Hypothalamus (tissue), 51 donors: ENCODE measurements at regions not wholly inside any gene's neighbourhood (a gene's known extent, or its start where the extent isn't known, plus 50 kb on each side); places are given as distances from the start of the nearest gene placed in this dataset.
"Not testable (repeated sequence)": the region's sequence is repeated elsewhere in the genome, so short reads cannot be mapped to it uniquely, and the experiment has no call there.

Experiments
- DNase-seq, 51 donors: peaks; one replicate each; lab custom pipeline; 2025; lab: John Stamatoyannopoulos, UW

- no peak for DNase-seq
These were observed 51.6 kb upstream of the BLTP1 start for GRCh38 chr4:122100508-122100907.

GRCh38 chr4:122099896-122100295 lies 52.2 kb upstream of the BLTP1 start:
- no peak for DNase-seq

GRCh38 chr4:122091836-122092405 lies 60.2 kb upstream of the BLTP1 start:
- DNase-seq, result no peak

- DNase-seq, result no peak
These were observed 60.7 kb upstream of the BLTP1 start for GRCh38 chr4:122091397-122091796.

- DNase-seq, result no peak
These were observed 61.1 kb upstream of the BLTP1 start for GRCh38 chr4:122090989-122091388.

- no peak for DNase-seq
These were observed 65.6 kb upstream of the BLTP1 start for GRCh38 chr4:122086338-122087065.

GRCh38 chr4:122083989-122084388 lies 68.1 kb upstream of the BLTP1 start:
- no peak for DNase-seq

GRCh38 chr4:122083351-122083750 lies 68.8 kb upstream of the BLTP1 start:
- no peak for DNase-seq

GRCh38 chr4:122082661-122083060 lies 69.5 kb upstream of the BLTP1 start:
- DNase-seq, result no peak

GRCh38 chr4:122077653-122078052 lies 74.5 kb upstream of the BLTP1 start:
- not testable (repeated sequence) for DNase-seq

GRCh38 chr4:122076835-122077234 lies 75.3 kb upstream of the BLTP1 start:
- DNase-seq, result not testable (repeated sequence)

GRCh38 chr4:122073615-122074014 lies 78.5 kb upstream of the BLTP1 start:
- no peak for DNase-seq

GRCh38 chr4:122065915-122066314 lies 86.2 kb upstream of the BLTP1 start:
- no peak for DNase-seq

GRCh38 chr4:122065149-122065548 lies 87.0 kb upstream of the BLTP1 start:
- no peak for DNase-seq

- no peak for DNase-seq
These were observed 98.9 kb upstream of the BLTP1 start for GRCh38 chr4:122053186-122053585.

GRCh38 chr4:122052677-122053076 lies 99.5 kb upstream of the BLTP1 start:
- DNase-seq, result no peak

- no peak for DNase-seq
These were observed 99.0 kb upstream of the TRPC3 start for GRCh38 chr4:122050841-122051240.

- no peak for DNase-seq
These were observed 95.9 kb upstream of the TRPC3 start for GRCh38 chr4:122047456-122048425.

GRCh38 chr4:122046255-122046654 lies 94.4 kb upstream of the TRPC3 start:
- no peak for DNase-seq

GRCh38 chr4:122045533-122045932 lies 93.7 kb upstream of the TRPC3 start:
- peak in 1 of 51 donors; percentile 0 for DNase-seq

- DNase-seq, result no peak
These were observed 92.6 kb upstream of the TRPC3 start for GRCh38 chr4:122044501-122044900.
